HEK293 (cell line): ENCODE measurements at regions not wholly inside any gene's neighbourhood (a gene's known extent, or its start where the extent isn't known, plus 50 kb on each side); places are given as distances from the start of the nearest gene placed in this dataset.

Source experiments
- CTCF ChIA-PET: fragments of 350-600 bp; formaldehyde crosslinking; extraction: SDS; loops from one replicate; lab custom pipeline; 2021; ENCODE audit warnings: antibody characterized with exemption; lab: Yijun Ruan, JAX
- POLR2A ChIA-PET: fragments of 300-600 bp; formaldehyde crosslinking; extraction: SDS; loops from one replicate; lab custom pipeline; 2020; ENCODE audit warnings: antibody characterized with exemption, inconsistent platforms; lab: Yijun Ruan, JAX
- H3K27ac ChIP-seq: fragments of 200-500 bp; sonication (Bioruptor generic); 2 replicates; pipeline ENCODE4 v1.5.1; 2014; ENCODE audit warnings: low read depth, low read length, control low read depth, inconsistent platforms; ENCODE audit errors: extremely low read depth
- H3K36me3 ChIP-seq, 2 experiments: fragments of 200-500 bp in 1 of 2; sonication (Bioruptor generic) in 1 of 2; 1 replicate in 1 of 2; 2 replicates in 1 of 2; pipeline ENCODE4 v1.5.1; 2014 to 2017; ENCODE audit warnings: inconsistent platforms in 2 of 2, low read length in 2 of 2; ENCODE audit not compliant: control insufficient read depth in 2 of 2, insufficient read depth in 1 of 2
- H3K4me1 ChIP-seq: fragments of 200-500 bp; sonication (Bioruptor generic); 2 replicates; pipeline ENCODE4 v1.5.1; 2014; ENCODE audit warnings: mild to moderate bottlenecking, low read length, inconsistent platforms; ENCODE audit not compliant: control insufficient read depth, insufficient read depth
- H3K4me3 ChIP-seq: 2 replicates; pipeline ENCODE4 v1.5.1; 2011; ENCODE audit warnings: low read depth, mild to moderate bottlenecking, control low read depth, low read length, moderate library complexity
- H3K9me3 ChIP-seq: fragments of 200-500 bp; sonication (Bioruptor generic); 2 replicates; pipeline ENCODE4 v1.5.1; 2014; ENCODE audit warnings: low read depth, low read length, inconsistent platforms; ENCODE audit not compliant: control insufficient read depth, insufficient read depth
- IKZF3 ChIP-seq: fragments of 450-650 bp; IDR thresholded peaks from 2 replicates; pipeline ENCODE4 v1.5.0; 2018; ENCODE audit warnings: missing biosample characterization, mild to moderate bottlenecking, missing genetic modification characterization, moderate library complexity
- KLF17 ChIP-seq: fragments of 450-650 bp; formaldehyde crosslinking; IDR thresholded peaks from 2 replicates; pipeline ENCODE4 v1.5.1; 2016; ENCODE audit warnings: missing biosample characterization, missing genetic modification characterization
- REST ChIP-seq: fragments of 450-650 bp; formaldehyde crosslinking; IDR thresholded peaks from 2 replicates; pipeline ENCODE4 v1.5.1; 2016; ENCODE audit warnings: missing biosample characterization, missing genetic modification characterization
- WT1 ChIP-seq: fragments of 450-650 bp; formaldehyde crosslinking; IDR thresholded peaks from 2 replicates; pipeline ENCODE4 v1.5.1; 2016; ENCODE audit warnings: missing biosample characterization, missing genetic modification characterization
- ZBTB26 ChIP-seq: fragments of 450-650 bp; formaldehyde crosslinking; optimal IDR thresholded peaks from 2 replicates; pipeline ENCODE3; 2016; ENCODE audit warnings: missing biosample characterization, mild to moderate bottlenecking, missing genetic modification characterization
- ZFP3 ChIP-seq: fragments of 450-650 bp; formaldehyde crosslinking; IDR thresholded peaks from 2 replicates; pipeline ENCODE4 v1.5.1; 2016; ENCODE audit warnings: low read depth, missing biosample characterization, missing genetic modification characterization
- ZNF184 ChIP-seq: fragments of 450-650 bp; IDR thresholded peaks from 2 replicates; pipeline ENCODE4 v1.5.1; 2018; ENCODE audit warnings: missing biosample characterization, mild to moderate bottlenecking, missing genetic modification characterization
- ZNF26 ChIP-seq: fragments of 450-650 bp; formaldehyde crosslinking; IDR thresholded peaks from 2 replicates; pipeline ENCODE4 v1.5.1; 2016; ENCODE audit warnings: missing biosample characterization, missing genetic modification characterization
- ZNF354C ChIP-seq: fragments of 450-650 bp; formaldehyde crosslinking; IDR thresholded peaks from 2 replicates; pipeline ENCODE4 v1.5.1; 2016; ENCODE audit warnings: missing biosample characterization, missing genetic modification characterization, low read depth, borderline replicate concordance
- ZNF692 ChIP-seq: fragments of 450-650 bp; formaldehyde crosslinking; IDR thresholded peaks from 2 replicates; pipeline ENCODE4 v1.5.1; 2016; ENCODE audit warnings: missing biosample characterization, missing genetic modification characterization
- ZNF768 ChIP-seq: fragments of 450-650 bp; formaldehyde crosslinking; IDR thresholded peaks from 2 replicates; pipeline ENCODE4 v1.5.1; 2018; ENCODE audit warnings: missing biosample characterization, mild to moderate bottlenecking, missing genetic modification characterization
- TF ChIP-seq, protein P1 (sequence below): fragments of 450-650 bp; formaldehyde crosslinking; IDR thresholded peaks from 2 replicates; pipeline ENCODE4 v1.5.1; 2016; ENCODE audit warnings: missing biosample characterization, missing genetic modification characterization
- TF ChIP-seq, protein P2 (sequence below): fragments of 450-650 bp; formaldehyde crosslinking; IDR thresholded peaks from 2 replicates; pipeline ENCODE4 v1.5.1; 2016; ENCODE audit warnings: missing biosample characterization, missing genetic modification characterization
- TF ChIP-seq, protein P3 (sequence below): fragments of 450-650 bp; formaldehyde crosslinking; IDR thresholded peaks from 2 replicates; pipeline ENCODE4 v1.5.1; 2016; ENCODE audit warnings: missing biosample characterization, missing genetic modification characterization, low read depth

GRCh38 chr18:78797499-78797898 is 182.1 kb upstream of the SALL3 start:
- H3K27ac ChIP-seq = no peak overlapping the region
- CTCF ChIA-PET = no interaction called here
- POLR2A ChIA-PET = no interaction called here
- no peaks in the 10 kb centered on the region for H3K36me3 ChIP-seq
- no peaks in the 10 kb centered on the region for H3K9me3 ChIP-seq
- no peak for TF ChIP-seq ZNF184 (tag by site-specific recombination)
- TF ChIP-seq, protein P1, sequence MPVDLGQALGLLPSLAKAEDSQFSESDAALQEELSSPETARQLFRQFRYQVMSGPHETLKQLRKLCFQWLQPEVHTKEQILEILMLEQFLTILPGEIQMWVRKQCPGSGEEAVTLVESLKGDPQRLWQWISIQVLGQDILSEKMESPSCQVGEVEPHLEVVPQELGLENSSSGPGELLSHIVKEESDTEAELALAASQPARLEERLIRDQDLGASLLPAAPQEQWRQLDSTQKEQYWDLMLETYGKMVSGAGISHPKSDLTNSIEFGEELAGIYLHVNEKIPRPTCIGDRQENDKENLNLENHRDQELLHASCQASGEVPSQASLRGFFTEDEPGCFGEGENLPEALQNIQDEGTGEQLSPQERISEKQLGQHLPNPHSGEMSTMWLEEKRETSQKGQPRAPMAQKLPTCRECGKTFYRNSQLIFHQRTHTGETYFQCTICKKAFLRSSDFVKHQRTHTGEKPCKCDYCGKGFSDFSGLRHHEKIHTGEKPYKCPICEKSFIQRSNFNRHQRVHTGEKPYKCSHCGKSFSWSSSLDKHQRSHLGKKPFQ (tag by site-specific recombination) = no peak
- TF ChIP-seq ZNF768 = no peak
- no peak for TF ChIP-seq ZNF26 (tag by site-specific recombination)
- TF ChIP-seq, protein P2, sequence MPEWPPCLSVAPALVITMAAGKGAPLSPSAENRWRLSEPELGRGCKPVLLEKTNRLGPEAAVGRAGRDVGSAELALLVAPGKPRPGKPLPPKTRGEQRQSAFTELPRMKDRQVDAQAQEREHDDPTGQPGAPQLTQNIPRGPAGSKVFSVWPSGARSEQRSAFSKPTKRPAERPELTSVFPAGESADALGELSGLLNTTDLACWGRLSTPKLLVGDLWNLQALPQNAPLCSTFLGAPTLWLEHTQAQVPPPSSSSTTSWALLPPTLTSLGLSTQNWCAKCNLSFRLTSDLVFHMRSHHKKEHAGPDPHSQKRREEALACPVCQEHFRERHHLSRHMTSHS (tag by site-specific recombination) = no peak
- no peak for TF ChIP-seq ZBTB26 (tag by site-specific recombination)
- no peak for TF ChIP-seq ZNF354C (tag by site-specific recombination)
- no peak for TF ChIP-seq ZNF692 (tag by site-specific recombination)
- TF ChIP-seq REST (tag by site-specific recombination) = no peak
- H3K4me1 ChIP-seq = no peaks in the 10 kb centered on the region
- H3K4me3 ChIP-seq = no peak overlapping the region

DNA sequence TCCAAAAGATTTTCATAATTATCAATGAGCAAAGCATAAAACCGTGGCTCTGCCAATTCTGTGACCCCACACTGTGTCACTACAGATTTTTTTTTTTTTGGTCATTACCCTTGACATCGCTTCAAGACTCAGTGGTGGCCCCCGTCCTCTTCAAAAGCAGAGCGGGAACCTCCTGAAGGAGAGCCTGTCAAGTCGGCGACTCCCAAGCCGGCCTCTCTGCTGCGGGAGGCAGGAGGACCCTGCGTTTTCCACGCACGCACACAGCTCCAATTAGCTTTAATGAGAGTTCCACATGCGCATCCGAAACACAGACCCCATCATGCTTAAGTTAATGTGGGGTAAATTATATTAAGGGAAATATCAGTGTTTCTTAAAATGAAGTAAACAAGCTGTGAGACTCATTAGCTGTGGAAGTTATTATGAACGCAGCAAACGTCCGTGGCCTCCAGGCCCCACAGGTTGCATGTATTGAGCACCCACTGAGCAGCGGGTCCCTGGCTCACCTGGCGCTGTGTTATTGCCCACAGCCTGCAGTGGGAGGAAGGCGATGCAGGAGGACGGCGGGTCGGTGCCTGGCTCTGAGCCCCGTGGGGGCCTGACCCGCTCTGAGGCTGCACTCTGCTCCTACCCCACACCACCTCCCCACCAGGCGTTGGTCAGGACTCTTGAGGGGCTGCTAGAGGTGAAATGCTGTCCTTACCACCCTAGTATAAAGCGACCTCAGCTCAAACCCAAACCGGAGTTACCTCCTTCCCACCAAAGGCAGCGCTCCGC is 181.0 kb upstream of the SALL3 start:
- ChIA-PET POLR2A (no interaction called here), CTCF (interaction anchor here (0.6 to 0.9 kb wide), 2 partner anchors 11 to 186 kb away, joined by 3 to 4 read pairs; no protein-coding TSS in a partner anchor)
- Histone ChIP-seq H3K36me3 (no peaks in the 10 kb centered on the region), H3K27ac (no peak overlapping the region), H3K4me3 (no peak overlapping the region), H3K4me1 (no peaks in the 10 kb centered on the region), H3K9me3 (no peaks in the 10 kb centered on the region)
- TF ChIP-seq ZFP3 (tag by site-specific recombination) (no peak), WT1 (tag by site-specific recombination) (no peak), IKZF3 (tag by site-specific recombination) (no peak), KLF17 (tag by site-specific recombination) (no peak)
- TF ChIP-seq, protein P3, sequence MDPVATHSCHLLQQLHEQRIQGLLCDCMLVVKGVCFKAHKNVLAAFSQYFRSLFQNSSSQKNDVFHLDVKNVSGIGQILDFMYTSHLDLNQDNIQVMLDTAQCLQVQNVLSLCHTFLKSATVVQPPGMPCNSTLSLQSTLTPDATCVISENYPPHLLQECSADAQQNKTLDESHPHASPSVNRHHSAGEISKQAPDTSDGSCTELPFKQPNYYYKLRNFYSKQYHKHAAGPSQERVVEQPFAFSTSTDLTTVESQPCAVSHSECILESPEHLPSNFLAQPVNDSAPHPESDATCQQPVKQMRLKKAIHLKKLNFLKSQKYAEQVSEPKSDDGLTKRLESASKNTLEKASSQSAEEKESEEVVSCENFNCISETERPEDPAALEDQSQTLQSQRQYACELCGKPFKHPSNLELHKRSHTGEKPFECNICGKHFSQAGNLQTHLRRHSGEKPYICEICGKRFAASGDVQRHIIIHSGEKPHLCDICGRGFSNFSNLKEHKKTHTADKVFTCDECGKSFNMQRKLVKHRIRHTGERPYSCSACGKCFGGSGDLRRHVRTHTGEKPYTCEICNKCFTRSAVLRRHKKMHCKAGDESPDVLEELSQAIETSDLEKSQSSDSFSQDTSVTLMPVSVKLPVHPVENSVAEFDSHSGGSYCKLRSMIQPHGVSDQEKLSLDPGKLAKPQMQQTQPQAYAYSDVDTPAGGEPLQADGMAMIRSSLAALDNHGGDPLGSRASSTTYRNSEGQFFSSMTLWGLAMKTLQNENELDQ (tag by site-specific recombination) = no peak
